NK-92 (cell line): ENCODE measurements at regions not wholly inside any gene's neighbourhood (a gene's known extent, or its start where the extent isn't known, plus 50 kb on each side); places are given as distances from the start of the nearest gene placed in this dataset.
A peak's percentile ranks its signal among the peaks of the same experiment; 100 is the strongest.

Source experiments
- DNase-seq: peaks from one replicate; lab custom pipeline; 2025; ENCODE audit not compliant: unreplicated experiment; lab: John Stamatoyannopoulos, UW

GRCh38 chr1:84090447-84091245, 53.4 kb upstream of the PRKACB start:
- no peak for DNase-seq

GRCh38 chr1:84089867-84090266, 54.2 kb upstream of the PRKACB start:
- no peak for DNase-seq

GRCh38 chr1:84089465-84089864, 54.6 kb upstream of the PRKACB start:
- DNase-seq = no peak

GRCh38 chr1:84086616-84087015, 57.5 kb upstream of the PRKACB start:
- DNase-seq = no peak

- no peak for DNase-seq
Measured at GRCh38 chr1:84086189-84086588, 57.9 kb upstream of the PRKACB start.

GRCh38 chr1:84083307-84083706, 60.8 kb upstream of the PRKACB start:
- DNase-seq = no peak

- no peak for DNase-seq
Measured at GRCh38 chr1:84078842-84079202, 65.2 kb upstream of the PRKACB start.

GRCh38 chr1:84078108-84078841, 65.8 kb upstream of the PRKACB start:
- DNase-seq = no peak

- peak; percentile 7 for DNase-seq
Measured at GRCh38 chr1:84077476-84078107, 66.5 kb upstream of the PRKACB start.

- DNase-seq = no peak
Measured at GRCh38 chr1:84073266-84073665, 70.8 kb upstream of the PRKACB start.

- DNase-seq = no peak
Measured at GRCh38 chr1:84069236-84069845, 70.4 kb upstream of the TTLL7 start.

GRCh38 chr1:84062496-84062895, 63.6 kb upstream of the TTLL7 start:
- no peak for DNase-seq

- no peak for DNase-seq
Measured at GRCh38 chr1:84061336-84061735, 62.4 kb upstream of the TTLL7 start.

GRCh38 chr1:84060781-84061180, 61.8 kb upstream of the TTLL7 start:
- no peak for DNase-seq

GRCh38 chr1:84048820-84049219, 49.9 kb upstream of the TTLL7 start:
- no peak for DNase-seq
